ENCODE measurements at regions not wholly inside any gene's neighbourhood (a gene's known extent, or its start where the extent isn't known, plus 50 kb on each side); places are given as distances from the start of the nearest gene placed in this dataset.
"Not testable (repeated sequence)": the region's sequence is repeated elsewhere in the genome, so short reads cannot be mapped to it uniquely, and the experiment has no call there.

GRCh38 chr19:30815889-30816580, 443.9 kb downstream of the ZNF536 start:
- DNase-seq (ENCODE audit: low spot score): no peak

GRCh38 chr19:30812099-30812678, 440.0 kb downstream of the ZNF536 start:
- DNase-seq (ENCODE audit: low spot score): no peak

GRCh38 chr19:30811397-30812098, 439.4 kb downstream of the ZNF536 start:
- DNase-seq (ENCODE audit: low spot score): no peak

- DNase-seq (ENCODE audit: low spot score): no peak
These were observed 438.5 kb downstream of the ZNF536 start for GRCh38 chr19:30810726-30811125.

- no peak for DNase-seq (ENCODE audit: low spot score)
These were observed 435.1 kb downstream of the ZNF536 start for GRCh38 chr19:30807278-30807677.

- DNase-seq (ENCODE audit: low spot score): no peak
These were observed 434.1 kb downstream of the ZNF536 start for GRCh38 chr19:30806311-30806710.

GRCh38 chr19:30804751-30805150, 432.6 kb downstream of the ZNF536 start:
- no peak for DNase-seq (ENCODE audit: low spot score)

- DNase-seq (ENCODE audit: low spot score): not testable (repeated sequence)
These were observed 432.1 kb downstream of the ZNF536 start for GRCh38 chr19:30804333-30804732.

GRCh38 chr19:30802424-30803013, 430.3 kb downstream of the ZNF536 start:
- no peak for DNase-seq (ENCODE audit: low spot score)

- DNase-seq (ENCODE audit: low spot score): no peak
These were observed 427.9 kb downstream of the ZNF536 start for GRCh38 chr19:30799865-30800755.

- no peak for DNase-seq (ENCODE audit: low spot score)
These were observed 423.5 kb downstream of the ZNF536 start for GRCh38 chr19:30795727-30796126.

GRCh38 chr19:30792561-30793505, 420.6 kb downstream of the ZNF536 start:
- DNase-seq (ENCODE audit: low spot score): no peak

- DNase-seq (ENCODE audit: low spot score): no peak
These were observed 418.9 kb downstream of the ZNF536 start for GRCh38 chr19:30791088-30791487.

- no peak for DNase-seq (ENCODE audit: low spot score)
These were observed 418.0 kb downstream of the ZNF536 start for GRCh38 chr19:30790056-30790680.

- no peak for DNase-seq (ENCODE audit: low spot score)
These were observed 416.1 kb downstream of the ZNF536 start for GRCh38 chr19:30788105-30788765.

GRCh38 chr19:30785458-30786137, 413.4 kb downstream of the ZNF536 start:
- no peak for DNase-seq (ENCODE audit: low spot score)

GRCh38 chr19:30784850-30785457, 412.8 kb downstream of the ZNF536 start:
- DNase-seq (ENCODE audit: low spot score): no peak

- no peak for DNase-seq (ENCODE audit: low spot score)
These were observed 411.8 kb downstream of the ZNF536 start for GRCh38 chr19:30783936-30784335.

GRCh38 chr19:30783212-30783611, 411.0 kb downstream of the ZNF536 start:
- DNase-seq (ENCODE audit: low spot score): no peak

All from left forelimb (tissue), 1 donor.